Left colon (tissue), 2 donors: ENCODE measurements at regions not wholly inside any gene's neighbourhood (a gene's known extent, or its start where the extent isn't known, plus 50 kb on each side); places are given as distances from the start of the nearest gene placed in this dataset.

Experiments used
- ATAC-seq: fragments of 200-7000 bp; cut with Tn5 transposase; one replicate; pipeline ENCODE4 v1.9.1; 2020; ENCODE audit warnings: mild to moderate bottlenecking, moderate library complexity
- DNase-seq, 2 donors: peaks; one replicate each; pipeline ENCODE4 v3.0.0-alpha.2; 2020
- intact Hi-C, 2 donors: fragments of 100-400 bp; cut with DNase I in 1 of 2; cut with micrococcal nuclease in 1 of 2; formaldehyde crosslinking; loops; one replicate each; pipeline versions ENCODE4 v1.11.2 to v1.14.0; 2022; cut with DNase I, micrococcal nuclease
- donor health status: DM: no; HTN: no; CAD: no.
- donor health status: DM: yes; HTN: yes; CAD: no.

DNA sequence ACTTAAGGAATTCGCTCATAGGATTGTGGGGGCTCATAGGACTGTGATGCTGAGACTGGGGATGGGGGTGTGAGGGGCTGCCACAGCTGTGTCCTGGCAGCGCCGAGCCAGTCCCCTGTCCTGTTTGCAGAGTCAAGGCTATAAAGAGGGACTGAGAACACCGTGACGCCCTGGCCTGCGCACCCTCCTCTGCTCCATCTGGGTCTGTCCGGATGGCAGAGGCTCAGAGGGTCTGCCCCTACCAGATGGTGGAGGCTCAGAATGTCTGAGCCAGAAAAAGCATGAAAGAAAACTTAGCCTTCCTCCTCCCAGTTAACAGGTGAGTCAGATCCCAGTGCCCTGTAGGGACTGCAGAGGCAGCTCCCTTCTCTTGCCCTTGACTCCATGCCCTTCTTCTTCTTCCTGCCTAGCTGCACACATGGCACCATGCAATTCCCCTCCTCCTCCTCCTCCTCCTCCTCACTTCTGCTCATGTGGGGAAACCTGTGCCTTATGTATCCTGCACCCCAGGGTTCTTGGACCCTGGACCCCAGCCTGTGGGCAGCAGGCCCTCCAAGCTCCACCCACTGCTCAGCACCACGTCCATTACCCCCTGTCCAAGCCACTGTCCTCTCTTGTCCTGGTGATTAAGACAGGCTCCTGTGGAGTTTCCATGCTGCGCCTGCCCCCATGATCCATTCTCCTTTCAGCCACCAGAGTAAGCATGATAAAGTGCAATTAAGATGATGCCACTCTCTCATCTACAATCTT, 410.0 kb upstream of the SULF2 start:
- intact Hi-C loops = no loop called here
- DNase-seq = no peak
- no peak for ATAC-seq

DNA sequence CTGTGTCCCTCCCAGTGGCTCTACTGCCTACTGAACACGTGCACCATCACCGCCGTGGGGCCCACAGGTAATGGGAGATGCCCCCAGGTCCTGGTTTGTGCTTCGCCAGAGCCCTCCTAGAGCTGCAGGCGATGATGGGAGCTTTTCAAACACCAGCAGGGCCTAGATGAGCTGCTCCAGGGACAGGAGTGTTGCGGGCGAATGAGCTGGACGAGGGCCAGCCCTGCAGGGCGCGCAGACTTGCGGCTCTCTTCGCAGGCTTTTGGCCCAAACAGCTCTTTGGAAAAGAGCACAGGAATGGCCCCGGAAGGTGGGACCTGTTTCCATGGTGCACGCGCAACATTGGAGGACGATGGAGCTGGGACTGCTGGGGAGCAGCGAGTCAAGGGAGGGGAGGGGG, 409.3 kb upstream of the SULF2 start:
- intact Hi-C loops = no loop called here
- DNase-seq (no peak), ATAC-seq (no peak)

DNA sequence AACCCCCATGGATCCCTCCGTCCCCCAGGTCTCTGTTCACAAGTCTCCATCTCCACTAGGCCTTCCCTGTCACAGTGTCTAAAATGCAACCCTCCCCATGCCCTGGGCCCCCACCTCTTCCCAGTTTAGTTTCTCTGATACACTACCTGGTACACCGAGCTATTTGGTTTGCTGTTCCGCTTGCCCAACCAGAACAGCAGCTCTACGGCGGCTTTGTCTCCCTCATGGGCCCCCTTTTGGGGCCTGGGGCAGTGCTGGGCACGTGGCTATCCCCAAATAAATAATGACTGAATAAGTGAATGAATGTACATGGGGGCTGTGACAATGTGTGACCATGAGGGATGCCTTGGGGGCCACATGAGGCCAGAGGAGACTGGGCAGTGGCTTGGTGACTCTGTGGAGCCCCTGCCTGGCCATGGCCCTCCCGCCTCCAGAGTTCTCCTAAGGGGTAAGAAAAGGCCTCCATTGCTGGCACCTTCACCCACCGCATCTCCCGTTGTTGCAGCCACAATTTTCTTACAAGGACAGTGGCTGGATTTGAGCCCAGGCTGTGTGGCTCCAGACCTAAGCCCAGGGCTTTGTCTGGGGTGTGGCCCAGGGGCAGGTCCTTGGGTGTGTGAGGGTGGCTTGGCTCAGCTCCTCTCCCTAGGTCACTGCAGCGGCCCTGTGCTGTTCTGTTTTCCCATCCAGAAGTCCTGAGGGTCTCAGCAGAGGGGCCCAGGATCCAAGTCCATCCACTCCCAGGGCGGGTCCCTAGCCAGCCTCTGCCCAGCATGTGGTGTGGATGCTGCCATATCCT, 408.5 kb upstream of the SULF2 start:
- intact Hi-C loops = no loop called here
- peak; percentile 48 to 54 for DNase-seq
- peak; percentile 69 for ATAC-seq

DNA sequence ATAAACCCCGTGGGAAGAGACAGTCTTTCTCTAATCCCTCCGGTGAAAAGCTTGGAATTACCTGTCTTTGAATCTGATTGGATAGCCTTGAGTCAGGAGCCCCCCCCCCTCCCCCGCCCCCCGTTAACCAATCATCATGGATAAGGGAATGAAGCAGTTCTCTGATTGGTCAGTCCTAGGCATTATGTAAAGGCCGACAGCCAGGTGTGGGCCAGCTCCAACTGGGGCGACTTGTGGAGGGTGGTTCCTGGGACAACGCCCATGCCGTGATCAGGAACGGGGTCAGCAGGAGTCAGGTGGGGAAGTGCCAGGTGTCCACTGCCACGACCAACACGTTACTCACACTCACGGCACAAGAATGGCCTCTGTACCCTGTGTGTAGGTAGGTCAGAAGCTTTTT, 406.8 kb upstream of the SULF2 start:
- intact Hi-C loops = no loop called here
- ATAC-seq (peak; percentile 63), DNase-seq (peak; percentile 47 to 75)

DNA sequence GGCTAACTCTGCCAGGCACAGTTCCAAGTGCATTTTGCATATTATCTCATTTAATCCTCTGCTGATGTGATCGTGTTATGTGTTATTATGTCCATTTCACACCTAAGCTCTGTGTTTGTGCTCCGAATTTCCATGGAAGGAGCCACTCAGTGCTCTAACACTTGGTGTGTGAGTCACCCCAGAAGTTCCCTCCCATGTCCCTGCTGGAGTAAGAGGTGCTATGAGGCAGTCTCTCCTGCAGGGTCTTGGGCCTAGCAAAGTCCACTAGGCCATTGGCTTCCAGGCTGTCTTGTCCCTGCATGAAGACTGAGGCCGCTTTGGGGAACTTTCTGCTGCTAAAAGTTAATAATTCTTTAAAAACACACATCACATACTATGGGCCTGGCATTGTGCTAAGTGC, 405.9 kb upstream of the SULF2 start:
- peak in 1 of 2 donors; percentile 16 for DNase-seq
- no peak for ATAC-seq
- intact Hi-C loops = no loop called here

DNA sequence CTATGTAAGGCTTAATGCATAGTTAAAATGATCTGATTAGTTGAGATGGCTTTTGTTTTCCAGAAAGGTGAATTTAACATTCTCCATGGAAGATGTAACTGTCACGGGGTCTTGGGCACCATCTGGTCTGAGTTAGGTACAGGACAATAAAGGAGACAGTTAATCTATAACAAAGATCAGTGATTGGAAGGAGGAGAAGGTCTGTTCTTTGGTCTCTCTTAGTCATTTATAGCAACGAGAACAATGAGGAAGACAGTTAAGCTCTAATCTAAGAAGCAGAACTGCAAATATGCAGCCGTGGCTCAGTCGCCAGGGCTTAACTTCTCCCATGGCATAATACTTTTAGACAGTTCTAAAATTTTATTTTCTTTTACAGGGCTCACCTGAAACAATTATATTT, 405.5 kb upstream of the SULF2 start:
- peak; percentile 77 for ATAC-seq
- intact Hi-C loops = no loop called here
- peak in 1 of 2 donors; percentile 29 for DNase-seq

DNA sequence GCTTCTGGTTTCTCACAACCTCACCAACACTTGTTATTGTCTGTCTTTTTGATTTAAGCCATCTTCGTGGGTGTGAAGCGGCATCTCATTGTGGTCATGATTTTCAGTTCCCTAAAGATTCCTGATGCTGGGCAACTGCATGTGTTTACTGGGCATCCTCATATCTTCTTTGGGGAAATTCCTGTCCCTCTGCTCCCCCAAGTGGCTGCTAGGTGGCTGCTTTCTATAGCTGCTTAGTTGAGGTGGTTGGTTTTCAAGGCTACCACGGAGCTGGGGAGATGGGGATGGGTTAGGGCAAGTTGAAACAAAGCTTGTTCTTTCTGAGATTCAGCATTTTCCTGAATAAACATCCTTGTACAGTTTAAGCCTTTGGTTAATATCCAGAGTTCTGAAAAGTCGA, 403.9 kb upstream of the SULF2 start:
- intact Hi-C loops = no loop called here
- ATAC-seq (no peak), DNase-seq (no peak)

DNA sequence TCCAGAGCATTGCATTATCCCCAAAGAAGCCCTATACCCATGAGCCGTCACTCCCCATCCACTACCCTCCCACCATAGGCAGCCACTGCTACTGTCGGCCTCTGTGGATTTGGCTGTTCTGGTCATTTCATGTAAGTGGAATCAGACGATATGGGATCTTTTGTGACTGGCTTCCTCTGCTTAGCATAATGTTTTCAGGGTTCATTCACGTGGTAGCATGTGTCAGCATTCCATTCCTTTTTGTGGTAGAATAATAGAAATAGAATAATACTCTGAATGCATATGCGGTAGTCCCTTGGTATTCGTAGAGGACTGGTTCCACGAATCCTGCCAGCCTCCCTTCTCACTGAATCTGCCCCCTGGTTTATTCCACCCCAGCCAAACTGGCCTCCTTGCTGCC, 402.6 kb upstream of the SULF2 start:
- ATAC-seq = no peak
- intact Hi-C loops = no loop called here
- no peak for DNase-seq

DNA sequence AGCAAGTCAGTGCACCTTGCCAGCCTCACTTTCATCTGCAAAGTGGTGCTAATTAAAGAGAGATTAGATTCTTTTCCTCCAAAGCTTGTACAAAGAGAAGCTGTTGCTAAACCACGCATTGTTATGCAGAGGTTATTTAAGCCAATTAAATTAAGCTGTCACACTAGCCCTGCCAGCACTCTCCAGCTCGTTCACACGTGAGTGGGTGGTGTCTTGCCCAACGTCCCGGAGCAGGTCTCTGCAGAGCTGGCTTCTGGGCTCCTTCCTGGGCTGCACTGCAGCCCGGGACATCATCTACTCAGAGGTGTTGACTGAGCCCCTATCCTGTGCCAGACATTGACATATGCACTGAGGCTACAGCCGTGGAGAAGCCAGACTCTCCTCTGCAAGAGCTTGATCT, 401.6 kb upstream of the SULF2 start:
- DNase-seq = no peak
- ATAC-seq = peak; percentile 36
- intact Hi-C loops = no loop called here

DNA sequence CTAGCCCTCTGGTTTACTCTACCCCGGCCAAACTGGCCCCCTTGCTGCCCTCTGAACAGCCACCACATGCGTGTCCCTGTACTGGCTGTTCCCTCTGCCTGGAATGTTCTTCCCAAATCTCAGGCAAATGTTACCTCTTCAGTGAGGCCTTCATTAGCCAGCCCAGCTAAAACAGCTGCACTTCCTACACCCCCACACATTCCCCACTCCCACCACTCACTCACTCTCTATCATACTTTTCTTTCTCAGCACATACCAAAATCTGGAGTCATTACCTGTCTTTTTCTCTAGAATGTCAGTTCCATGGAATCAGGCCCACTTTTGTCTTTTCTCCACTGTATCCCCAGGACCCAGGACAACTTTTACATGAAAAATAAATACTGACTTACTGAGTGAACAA, 401.2 kb upstream of the SULF2 start:
- ATAC-seq = no peak
- no peak for DNase-seq
- intact Hi-C loops = no loop called here

DNA sequence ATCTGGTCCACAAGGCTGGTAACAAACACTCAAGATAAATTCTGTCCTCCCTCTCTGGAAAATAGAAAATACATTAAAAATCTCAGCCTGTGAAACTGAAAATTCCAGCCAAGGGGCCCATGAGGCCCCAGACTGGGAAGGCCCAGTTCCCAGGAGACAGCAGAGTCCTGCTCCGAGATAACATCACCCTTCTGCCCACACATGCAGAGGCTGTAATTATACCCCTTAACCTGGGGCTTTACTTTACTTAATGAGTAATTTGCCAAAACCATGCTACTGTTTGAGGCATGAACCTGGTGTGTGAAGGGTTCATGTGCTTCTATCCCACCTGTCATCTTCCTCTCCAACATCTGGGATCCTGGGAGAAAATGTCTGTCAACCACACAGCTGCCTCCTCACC, 398.9 kb upstream of the SULF2 start:
- intact Hi-C loops = no loop called here
- no peak for DNase-seq
- no peak for ATAC-seq

DNA sequence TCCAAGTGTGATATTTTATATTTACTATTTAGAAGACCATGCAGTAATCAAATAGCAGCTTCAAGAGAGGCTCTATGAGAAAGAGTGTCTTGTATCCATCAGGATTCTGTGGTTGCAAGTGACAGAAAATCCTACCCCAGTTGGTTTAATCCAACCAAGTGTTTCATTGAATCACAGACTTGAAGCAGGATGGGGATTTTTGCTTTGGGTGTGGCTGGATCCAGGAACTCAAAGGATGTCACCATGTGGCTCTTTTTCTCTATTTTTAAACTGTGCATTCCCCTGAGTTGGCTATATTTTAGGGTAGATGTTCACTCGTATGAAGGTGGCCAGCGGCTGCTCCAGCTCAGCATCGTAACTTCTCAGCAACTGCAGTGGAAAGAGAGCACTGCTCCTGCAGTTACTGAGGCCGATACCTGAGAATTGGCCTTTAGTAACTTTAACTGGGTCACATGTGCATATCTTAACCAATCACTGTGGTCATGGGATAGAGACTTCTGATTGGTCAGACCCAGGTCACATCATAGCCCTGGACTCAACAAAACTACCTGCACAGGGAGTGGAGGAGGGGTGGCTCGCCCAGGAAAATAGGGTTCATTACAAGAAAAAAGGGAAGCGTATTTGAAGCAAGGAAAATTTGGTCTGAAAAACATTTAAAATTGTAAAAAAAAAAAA, 396.1 kb upstream of the SULF2 start:
- intact Hi-C loops = no loop called here
- DNase-seq (no peak), ATAC-seq (no peak)

DNA sequence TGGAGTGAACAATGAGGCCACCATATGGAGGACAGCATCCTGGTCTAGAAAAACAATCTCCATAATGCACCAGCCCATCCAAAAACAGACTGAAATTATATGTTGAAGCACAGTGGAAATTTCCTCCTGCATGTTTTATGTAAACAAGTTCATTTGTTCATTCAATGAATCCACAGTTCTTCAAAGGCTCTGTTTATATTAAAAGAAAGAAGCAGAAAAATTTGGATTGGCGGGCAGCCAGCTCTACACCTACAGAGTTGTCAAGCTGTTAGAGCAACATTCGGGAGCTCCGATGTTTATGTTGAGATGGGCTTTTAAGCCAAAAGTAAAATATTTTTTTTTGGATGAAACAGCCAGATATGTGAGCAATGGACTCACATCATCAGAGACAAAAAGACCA, 395.3 kb upstream of the SULF2 start:
- ATAC-seq (no peak), DNase-seq (no peak)
- intact Hi-C loops = no loop called here

DNA sequence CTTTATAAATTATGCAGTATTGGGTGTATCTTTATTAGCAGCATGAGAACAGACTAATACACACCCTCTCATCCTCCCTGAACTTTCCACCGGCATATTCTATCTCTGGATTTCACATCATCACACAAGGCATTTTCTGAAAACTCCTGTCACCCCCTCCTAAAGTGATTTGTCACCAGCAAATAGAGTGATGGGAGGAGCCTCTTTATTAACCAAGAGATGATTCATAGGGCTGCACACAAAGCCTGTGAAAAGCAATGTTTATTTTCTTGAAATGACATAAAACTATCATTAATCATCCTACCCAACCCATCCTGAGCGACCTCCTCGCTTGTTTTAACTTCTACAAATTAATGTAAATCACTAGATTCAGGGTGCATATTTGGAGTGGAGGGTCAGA, 394.7 kb upstream of the SULF2 start:
- DNase-seq = no peak
- no peak for ATAC-seq
- intact Hi-C loops = no loop called here

DNA sequence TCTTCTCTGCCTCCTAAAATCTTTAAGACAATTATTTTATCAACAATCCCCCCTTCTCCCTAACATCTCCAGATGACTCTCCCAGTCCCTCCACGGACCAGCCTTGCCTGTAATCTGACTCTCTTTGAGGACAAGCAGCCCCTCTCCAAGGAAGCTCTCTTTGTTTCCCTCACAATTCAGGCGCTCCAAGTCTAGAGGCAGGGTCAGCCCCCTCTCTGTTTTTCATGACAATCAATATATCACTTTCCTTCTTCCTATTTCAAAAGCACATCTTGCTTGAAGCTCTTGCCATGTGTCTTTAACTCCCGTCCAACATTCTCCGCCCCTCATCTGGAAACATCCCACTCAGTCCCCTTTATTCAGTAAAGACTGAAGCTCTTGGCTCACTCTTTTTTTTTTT, 393.4 kb upstream of the SULF2 start:
- no peak for DNase-seq
- ATAC-seq = no peak
- intact Hi-C loops = no loop called here

DNA sequence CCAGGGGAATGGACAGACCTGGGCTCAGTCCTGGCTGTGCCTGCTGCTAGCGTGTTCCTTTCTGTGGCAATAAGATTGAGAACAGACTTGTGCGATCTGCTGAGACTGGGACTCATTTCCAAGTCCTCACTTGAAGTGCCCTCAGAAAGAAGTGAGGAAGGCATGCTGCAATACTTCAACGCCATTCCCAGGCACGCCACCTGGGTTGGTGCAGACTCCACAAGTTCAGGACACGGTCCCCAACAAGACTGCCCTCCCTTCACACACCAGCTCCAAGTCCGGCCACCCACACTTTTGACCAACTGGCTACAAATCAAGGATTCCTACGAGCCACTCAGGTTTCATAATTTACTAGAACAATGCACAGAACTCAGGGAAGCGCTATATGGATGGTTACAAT, 391.8 kb upstream of the SULF2 start:
- ATAC-seq (no peak), DNase-seq (no peak)
- intact Hi-C loops = no loop called here

DNA sequence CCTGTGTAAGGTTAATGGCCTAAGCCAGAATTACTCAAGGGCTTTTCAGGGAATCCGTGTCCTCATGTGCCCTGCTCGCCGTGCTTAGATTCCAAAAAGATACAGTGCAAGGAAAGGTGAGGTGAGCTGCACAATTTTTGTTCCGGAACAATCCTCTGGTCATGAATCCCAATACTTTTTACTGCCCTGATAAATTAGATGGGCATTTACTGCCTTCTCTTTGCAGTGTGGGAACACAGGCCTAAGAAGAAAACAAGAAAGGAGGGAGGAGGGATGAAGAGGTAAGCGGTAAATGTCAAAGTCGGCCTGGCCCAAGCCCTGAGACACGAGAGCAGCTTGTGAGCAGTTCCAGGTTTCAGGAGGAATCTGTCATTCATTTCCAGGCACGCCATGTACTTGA, 390.9 kb upstream of the SULF2 start:
- ATAC-seq (no peak), DNase-seq (no peak)
- intact Hi-C loops = no loop called here

DNA sequence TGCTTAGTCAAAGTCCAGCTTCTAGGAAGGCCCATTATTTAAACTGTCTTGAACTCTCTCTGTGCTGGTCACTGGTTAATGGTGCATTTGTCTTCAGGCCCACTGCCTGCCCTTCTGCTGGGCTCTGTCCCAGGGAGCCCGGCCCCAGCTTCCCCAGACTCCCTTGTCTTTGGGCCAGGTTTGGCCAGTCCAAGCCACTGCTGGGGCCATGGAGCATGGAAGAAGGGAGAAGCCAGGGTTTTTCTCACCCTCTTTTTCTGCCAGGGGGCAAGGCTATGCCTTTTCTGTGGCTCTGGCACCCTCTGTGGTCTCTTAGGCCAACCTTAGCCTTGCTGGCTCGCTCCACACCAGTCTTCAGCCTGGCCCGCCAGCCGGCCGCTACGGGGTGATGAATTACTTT, 390.0 kb upstream of the SULF2 start:
- intact Hi-C loops = no loop called here
- DNase-seq = no peak
- ATAC-seq = no peak

DNA sequence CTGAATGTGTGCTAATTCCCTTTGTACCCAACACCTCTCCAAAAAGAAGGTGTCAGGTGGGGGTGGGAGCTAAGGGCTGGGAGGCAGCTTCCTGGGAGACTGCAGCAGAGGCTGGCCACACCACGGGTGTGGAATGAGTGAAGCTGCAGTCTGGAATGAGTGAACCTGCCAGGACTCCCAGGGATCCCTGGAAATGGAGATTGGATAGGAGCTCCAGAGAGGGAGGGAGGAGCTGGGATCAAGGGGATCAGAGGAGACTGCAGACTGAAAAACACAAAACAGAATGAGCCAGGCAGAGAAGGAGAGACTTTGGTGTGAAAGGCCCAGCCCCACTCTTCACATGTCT, 387.0 kb upstream of the SULF2 start:
- ATAC-seq = no peak
- no peak for DNase-seq
- intact Hi-C loops = no loop called here

DNA sequence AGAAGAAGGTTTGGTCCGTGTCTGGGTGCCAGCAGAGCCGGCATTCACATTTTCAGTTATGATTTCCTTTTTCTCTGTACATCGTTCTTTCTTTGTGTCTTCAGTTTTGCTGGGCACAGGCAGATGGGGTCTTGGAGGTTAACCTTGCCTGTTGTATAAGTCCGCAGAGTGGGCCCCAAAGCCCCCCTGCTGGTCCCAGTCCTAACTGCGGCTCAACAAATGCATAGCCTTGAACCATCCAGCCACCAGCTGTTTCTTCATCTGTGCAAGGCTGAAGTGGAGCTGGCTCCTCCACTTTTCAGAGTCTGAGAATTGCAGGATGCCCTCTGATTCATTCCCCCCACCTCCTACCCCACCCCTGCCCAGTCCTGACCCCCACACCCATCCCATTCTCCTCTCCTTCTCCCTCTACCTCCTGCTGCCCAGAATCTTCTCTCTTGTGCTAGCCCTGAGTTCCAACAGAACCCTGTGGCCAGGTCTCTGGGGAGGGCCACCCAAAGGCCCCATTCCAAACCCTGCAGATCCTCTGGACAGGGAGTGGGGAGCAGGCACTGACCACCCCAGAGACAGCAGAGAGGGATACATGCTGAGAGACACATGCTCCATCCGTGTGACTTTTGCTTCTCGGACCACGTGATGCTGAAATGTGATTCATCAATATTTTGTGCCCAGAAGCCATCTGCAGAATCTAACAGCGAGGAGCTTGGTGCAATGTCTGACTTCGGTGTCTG, 386.5 kb upstream of the SULF2 start:
- intact Hi-C loops = no loop called here
- DNase-seq (no peak), ATAC-seq (no peak)
